Ishikawa (cell line): ENCODE measurements at regions not wholly inside any gene's neighbourhood (a gene's known extent, or its start where the extent isn't known, plus 50 kb on each side); places are given as distances from the start of the nearest gene placed in this dataset.

Source experiments
- CEBPB ChIP-seq: IDR thresholded peaks from 2 replicates; pipeline ENCODE4 v1.6.1; 2012
- CREB1 ChIP-seq: IDR thresholded peaks from 2 replicates; pipeline ENCODE4 v1.6.1; 2012; ENCODE audit warnings: low read depth
- EGR1 ChIP-seq: IDR thresholded peaks from 2 replicates; pipeline ENCODE4 v1.6.1; 2012
- EP300 ChIP-seq: IDR thresholded peaks from 2 replicates; pipeline ENCODE4 v1.6.1; 2012; ENCODE audit warnings: borderline replicate concordance
- FOXM1 ChIP-seq: IDR thresholded peaks from 2 replicates; pipeline ENCODE4 v1.6.1; 2012; ENCODE audit warnings: low read depth, borderline replicate concordance
- NFIC ChIP-seq: IDR thresholded peaks from 2 replicates; pipeline ENCODE4 v1.6.1; 2012
- RAD21 ChIP-seq: IDR thresholded peaks from 2 replicates; pipeline ENCODE4 v1.6.1; 2012; ENCODE audit warnings: low read depth
- TAF1 ChIP-seq: IDR thresholded peaks from 2 replicates; pipeline ENCODE4 v1.6.1; 2012; ENCODE audit warnings: low read depth, mild to moderate bottlenecking
- TCF12 ChIP-seq: IDR thresholded peaks from 2 replicates; pipeline ENCODE4 v1.6.1; 2012; ENCODE audit warnings: low read depth
- TEAD4 ChIP-seq: IDR thresholded peaks from 2 replicates; pipeline ENCODE4 v1.6.1; 2012
- YY1 ChIP-seq: IDR thresholded peaks from 2 replicates; pipeline ENCODE4 v1.6.1; 2012; ENCODE audit warnings: low read depth
- ZBTB7A ChIP-seq: IDR thresholded peaks from 2 replicates; pipeline ENCODE4 v1.6.1; 2012; ENCODE audit warnings: low read depth
- TF ChIP-seq, protein P1 (sequence below): IDR thresholded peaks from 2 replicates; pipeline ENCODE4 v1.6.1; 2012
- TF ChIP-seq, protein P2 (sequence below): IDR thresholded peaks from 2 replicates; pipeline ENCODE4 v1.6.1; 2012; ENCODE audit warnings: low read depth, mild to moderate bottlenecking
- TF ChIP-seq, protein P3 (sequence below): IDR thresholded peaks from 2 replicates; pipeline ENCODE4 v1.6.1; 2012

DNA sequence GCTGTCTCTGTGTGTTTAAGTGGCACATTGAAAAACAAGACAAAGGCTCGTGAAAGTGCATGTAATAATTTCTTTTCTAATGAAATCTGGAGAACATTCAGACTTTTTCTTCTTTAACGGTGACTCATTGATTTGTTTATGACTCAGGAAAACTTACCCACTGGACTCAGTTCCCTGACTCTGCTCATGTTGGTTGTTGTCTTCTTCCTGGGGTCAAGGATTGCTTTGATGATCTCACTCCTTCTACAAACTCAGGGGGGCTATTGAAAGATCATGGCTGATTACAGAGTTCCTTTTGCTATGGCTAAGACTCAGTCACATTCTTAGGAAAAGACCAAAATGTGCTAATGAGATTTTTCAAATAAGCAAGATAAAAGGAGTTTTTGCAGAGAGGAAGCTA, 141.1 kb upstream of the DAP start:
- TF ChIP-seq EP300: no peak
- no peak for TF ChIP-seq FOXM1
- no peak for TF ChIP-seq CREB1
- TF ChIP-seq RAD21: no peak
- TF ChIP-seq TAF1: no peak
- TF ChIP-seq, protein P1, sequence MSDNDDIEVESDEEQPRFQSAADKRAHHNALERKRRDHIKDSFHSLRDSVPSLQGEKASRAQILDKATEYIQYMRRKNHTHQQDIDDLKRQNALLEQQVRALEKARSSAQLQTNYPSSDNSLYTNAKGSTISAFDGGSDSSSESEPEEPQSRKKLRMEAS: no peak
- no peak for TF ChIP-seq TEAD4
- TF ChIP-seq ZBTB7A: no peak
- TF ChIP-seq YY1: no peak
- TF ChIP-seq, protein P2, sequence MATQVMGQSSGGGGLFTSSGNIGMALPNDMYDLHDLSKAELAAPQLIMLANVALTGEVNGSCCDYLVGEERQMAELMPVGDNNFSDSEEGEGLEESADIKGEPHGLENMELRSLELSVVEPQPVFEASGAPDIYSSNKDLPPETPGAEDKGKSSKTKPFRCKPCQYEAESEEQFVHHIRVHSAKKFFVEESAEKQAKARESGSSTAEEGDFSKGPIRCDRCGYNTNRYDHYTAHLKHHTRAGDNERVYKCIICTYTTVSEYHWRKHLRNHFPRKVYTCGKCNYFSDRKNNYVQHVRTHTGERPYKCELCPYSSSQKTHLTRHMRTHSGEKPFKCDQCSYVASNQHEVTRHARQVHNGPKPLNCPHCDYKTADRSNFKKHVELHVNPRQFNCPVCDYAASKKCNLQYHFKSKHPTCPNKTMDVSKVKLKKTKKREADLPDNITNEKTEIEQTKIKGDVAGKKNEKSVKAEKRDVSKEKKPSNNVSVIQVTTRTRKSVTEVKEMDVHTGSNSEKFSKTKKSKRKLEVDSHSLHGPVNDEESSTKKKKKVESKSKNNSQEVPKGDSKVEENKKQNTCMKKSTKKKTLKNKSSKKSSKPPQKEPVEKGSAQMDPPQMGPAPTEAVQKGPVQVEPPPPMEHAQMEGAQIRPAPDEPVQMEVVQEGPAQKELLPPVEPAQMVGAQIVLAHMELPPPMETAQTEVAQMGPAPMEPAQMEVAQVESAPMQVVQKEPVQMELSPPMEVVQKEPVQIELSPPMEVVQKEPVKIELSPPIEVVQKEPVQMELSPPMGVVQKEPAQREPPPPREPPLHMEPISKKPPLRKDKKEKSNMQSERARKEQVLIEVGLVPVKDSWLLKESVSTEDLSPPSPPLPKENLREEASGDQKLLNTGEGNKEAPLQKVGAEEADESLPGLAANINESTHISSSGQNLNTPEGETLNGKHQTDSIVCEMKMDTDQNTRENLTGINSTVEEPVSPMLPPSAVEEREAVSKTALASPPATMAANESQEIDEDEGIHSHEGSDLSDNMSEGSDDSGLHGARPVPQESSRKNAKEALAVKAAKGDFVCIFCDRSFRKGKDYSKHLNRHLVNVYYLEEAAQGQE: no peak
- TF ChIP-seq NFIC: no peak
- TF ChIP-seq TCF12: no peak
- TF ChIP-seq EGR1: no peak
- TF ChIP-seq, protein P3, sequence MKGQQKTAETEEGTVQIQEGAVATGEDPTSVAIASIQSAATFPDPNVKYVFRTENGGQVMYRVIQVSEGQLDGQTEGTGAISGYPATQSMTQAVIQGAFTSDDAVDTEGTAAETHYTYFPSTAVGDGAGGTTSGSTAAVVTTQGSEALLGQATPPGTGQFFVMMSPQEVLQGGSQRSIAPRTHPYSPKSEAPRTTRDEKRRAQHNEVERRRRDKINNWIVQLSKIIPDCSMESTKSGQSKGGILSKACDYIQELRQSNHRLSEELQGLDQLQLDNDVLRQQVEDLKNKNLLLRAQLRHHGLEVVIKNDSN: no peak
- no peak for TF ChIP-seq CEBPB

DNA sequence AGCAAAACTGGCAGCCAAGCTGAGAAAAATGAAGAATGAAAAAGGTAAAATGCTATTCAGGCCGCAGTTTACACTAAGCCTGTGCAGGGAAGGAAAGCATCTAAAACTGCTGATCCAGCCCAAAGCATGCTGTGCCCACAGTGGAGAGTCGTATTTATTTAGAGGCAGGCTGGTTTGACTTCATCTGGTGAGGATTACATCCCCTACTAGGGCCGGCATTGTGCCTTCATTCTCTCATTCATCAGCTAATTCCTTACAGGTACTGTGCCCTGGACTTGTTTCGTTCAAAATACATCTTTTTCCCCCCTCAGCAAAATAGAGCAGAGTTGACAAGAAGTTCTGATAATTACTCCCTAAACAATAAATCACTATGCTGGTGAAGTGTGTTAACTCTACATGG, 137.5 kb upstream of the DAP start:
- no peak for TF ChIP-seq YY1
- no peak for TF ChIP-seq CREB1
- TF ChIP-seq TAF1: no peak
- TF ChIP-seq, protein P1: no peak
- no peak for TF ChIP-seq EGR1
- no peak for TF ChIP-seq NFIC
- no peak for TF ChIP-seq TEAD4
- no peak for TF ChIP-seq CEBPB
- no peak for TF ChIP-seq FOXM1
- TF ChIP-seq EP300: no peak

DNA sequence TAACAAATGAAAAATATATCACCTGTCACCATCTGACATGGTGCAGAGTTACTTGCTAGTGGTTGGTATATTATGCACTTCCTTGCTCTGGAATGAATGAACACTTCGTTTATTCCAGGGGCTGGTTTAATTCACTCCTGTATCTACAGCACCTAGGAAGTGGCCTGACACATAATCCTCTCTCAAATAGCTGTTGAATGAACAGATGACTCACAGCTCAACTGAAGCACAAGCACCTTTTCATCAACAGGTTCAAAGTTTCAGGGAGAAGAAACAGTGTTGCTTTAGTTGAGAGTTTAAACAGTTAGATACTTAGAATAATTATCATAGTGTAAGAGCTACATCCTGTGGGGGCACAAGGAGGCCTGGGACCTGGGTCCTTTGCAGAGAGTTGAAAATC, 135.0 kb upstream of the DAP start:
- no peak for TF ChIP-seq CREB1
- TF ChIP-seq TAF1: no peak
- TF ChIP-seq TEAD4: no peak
- TF ChIP-seq, protein P1: no peak

DNA sequence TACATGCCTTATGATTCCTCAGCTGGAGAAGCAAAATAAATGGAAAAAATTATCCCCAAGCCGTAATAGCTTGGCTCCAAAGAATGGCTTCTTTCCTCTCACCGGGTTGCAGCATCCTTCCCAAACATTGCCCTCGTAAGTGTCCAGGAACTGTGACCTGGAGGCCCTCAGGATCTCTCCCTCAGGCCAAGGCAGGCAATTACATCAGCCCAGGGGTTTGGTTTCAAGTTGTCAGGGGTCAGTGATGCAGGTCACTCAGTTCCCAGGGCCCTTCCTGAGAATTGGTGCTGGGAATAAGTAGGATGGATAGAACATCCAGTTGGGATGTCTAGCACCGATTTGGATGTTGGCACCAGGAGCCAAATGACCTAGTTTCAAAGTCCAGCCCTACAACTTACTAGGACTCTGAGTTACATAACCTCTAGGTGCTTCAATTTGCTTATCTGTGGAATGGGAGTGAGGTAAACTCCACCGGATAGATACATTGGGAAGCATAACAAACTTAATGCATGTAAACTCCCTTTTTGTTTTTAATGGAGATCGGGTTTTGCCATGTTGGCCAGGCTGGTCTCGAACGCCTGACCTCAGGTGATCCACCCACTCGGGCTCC, 133.5 kb upstream of the DAP start:
- TF ChIP-seq TCF12 (no peak), FOXM1 (no peak), CREB1 (no peak), EP300 (no peak), ZBTB7A (no peak), TAF1 (no peak)
- TF ChIP-seq, protein P1: no peak

DNA sequence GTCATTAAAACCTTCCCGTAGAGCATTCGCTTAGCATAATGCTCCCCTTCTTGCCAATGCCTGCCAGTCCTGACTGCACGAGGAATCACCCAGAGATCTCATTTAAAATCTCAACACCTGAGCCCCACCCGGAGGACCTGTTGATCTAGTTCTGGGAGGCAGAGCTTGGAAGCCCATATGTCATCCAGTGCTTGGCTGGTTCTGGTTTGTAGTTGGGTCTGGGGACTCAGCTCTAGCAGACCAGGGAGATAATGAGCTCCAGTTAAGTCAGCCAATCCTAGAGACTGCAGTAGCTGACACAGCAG, 131.8 kb upstream of the DAP start:
- TF ChIP-seq NFIC (no peak), CREB1 (no peak), TEAD4 (no peak), YY1 (no peak), TAF1 (no peak), EP300 (no peak), RAD21 (no peak), FOXM1 (no peak), ZBTB7A (no peak), EGR1 (no peak), TCF12 (no peak), CEBPB (no peak)
- TF ChIP-seq, protein P2: no peak
- TF ChIP-seq, protein P3: no peak
- TF ChIP-seq, protein P1: no peak
